DND-41 (cell line): ENCODE measurements at regions not wholly inside any gene's neighbourhood (a gene's known extent, or its start where the extent isn't known, plus 50 kb on each side); places are given as distances from the start of the nearest gene placed in this dataset.
"Not testable (repeated sequence)": the region's sequence is repeated elsewhere in the genome, so short reads cannot be mapped to it uniquely, and the experiment has no call there.

Source experiments
- ATAC-seq: fragments of 200-7000 bp; cut with Tn5 transposase; 3 replicates; pipeline ENCODE4 v1.9.1; 2021; ENCODE audit warnings: low read depth; ENCODE audit not compliant: insufficient read depth
- DNase-seq: peaks from one replicate; pipeline ENCODE4 v3.0.0-alpha.2; 2020
- H2AFZ ChIP-seq: 2 replicates; pipeline ENCODE4 v1.6.0; 2012; ENCODE audit warnings: low read depth, low read length
- H3K27ac ChIP-seq: 2 replicates; pipeline ENCODE4 v1.5.1; 2012; ENCODE audit warnings: low read length, inconsistent platforms
- H3K27me3 ChIP-seq: fragments of 200-600 bp; sonication (generic); 2 replicates; pipeline ENCODE4 v1.6.0; 2012; ENCODE audit warnings: low read length, mild to moderate bottlenecking, inconsistent platforms; ENCODE audit not compliant: insufficient read depth, poor library complexity
- H3K36me3 ChIP-seq: 2 replicates; pipeline ENCODE4 v1.5.1; 2012; ENCODE audit warnings: low read length, inconsistent platforms; ENCODE audit not compliant: insufficient read depth
- H3K4me1 ChIP-seq: 2 replicates; pipeline ENCODE4 v1.5.1; 2012; ENCODE audit warnings: mild to moderate bottlenecking, low read length; ENCODE audit not compliant: insufficient read depth
- H3K4me2 ChIP-seq: 2 replicates; pipeline ENCODE4 v1.6.0; 2012; ENCODE audit warnings: mild to moderate bottlenecking, moderate library complexity, low read length, inconsistent platforms; ENCODE audit not compliant: insufficient read depth
- H3K4me3 ChIP-seq, 2 experiments: fragments of 200-600 bp in 1 of 2; shearing (Covaris generic) in 1 of 2; 2 replicates each; pipeline ENCODE4 v1.5.1; 2012 to 2016; ENCODE audit warnings: inconsistent platforms in 2 of 2, low read length in 2 of 2, mild to moderate bottlenecking in 2 of 2, low read depth in 1 of 2, moderate library complexity in 1 of 2
- H3K79me2 ChIP-seq: 2 replicates; pipeline ENCODE4 v1.6.0; 2012; ENCODE audit warnings: low read length, inconsistent platforms; ENCODE audit not compliant: insufficient read depth
- H3K9ac ChIP-seq: 2 replicates; pipeline ENCODE4 v1.6.0; 2012; ENCODE audit warnings: low read depth, mild to moderate bottlenecking, inconsistent platforms, low read length, moderate library complexity
- H3K9me3 ChIP-seq: 2 replicates; pipeline ENCODE4 v1.5.1; 2012; ENCODE audit warnings: low read length, moderate library complexity, mild to moderate bottlenecking, inconsistent platforms; ENCODE audit not compliant: insufficient read depth, severe bottlenecking
- H4K20me1 ChIP-seq: 2 replicates; pipeline ENCODE4 v1.6.0; 2012; ENCODE audit warnings: low read length; ENCODE audit not compliant: insufficient read depth
- EZH2 ChIP-seq: IDR thresholded peaks from 3 replicates; pipeline ENCODE4 v1.6.1; 2012; ENCODE audit warnings: borderline replicate concordance, low read depth, mild to moderate bottlenecking, moderate library complexity, low read length, inconsistent platforms; ENCODE audit not compliant: severe bottlenecking
- TF ChIP-seq, protein P1 (sequence below): IDR thresholded peaks from 2 replicates; pipeline ENCODE4 v1.5.1; 2012; ENCODE audit warnings: borderline replicate concordance, low read length, moderate library complexity, mild to moderate bottlenecking; ENCODE audit not compliant: poor library complexity, severe bottlenecking; ENCODE audit errors: extremely low read depth

DNA sequence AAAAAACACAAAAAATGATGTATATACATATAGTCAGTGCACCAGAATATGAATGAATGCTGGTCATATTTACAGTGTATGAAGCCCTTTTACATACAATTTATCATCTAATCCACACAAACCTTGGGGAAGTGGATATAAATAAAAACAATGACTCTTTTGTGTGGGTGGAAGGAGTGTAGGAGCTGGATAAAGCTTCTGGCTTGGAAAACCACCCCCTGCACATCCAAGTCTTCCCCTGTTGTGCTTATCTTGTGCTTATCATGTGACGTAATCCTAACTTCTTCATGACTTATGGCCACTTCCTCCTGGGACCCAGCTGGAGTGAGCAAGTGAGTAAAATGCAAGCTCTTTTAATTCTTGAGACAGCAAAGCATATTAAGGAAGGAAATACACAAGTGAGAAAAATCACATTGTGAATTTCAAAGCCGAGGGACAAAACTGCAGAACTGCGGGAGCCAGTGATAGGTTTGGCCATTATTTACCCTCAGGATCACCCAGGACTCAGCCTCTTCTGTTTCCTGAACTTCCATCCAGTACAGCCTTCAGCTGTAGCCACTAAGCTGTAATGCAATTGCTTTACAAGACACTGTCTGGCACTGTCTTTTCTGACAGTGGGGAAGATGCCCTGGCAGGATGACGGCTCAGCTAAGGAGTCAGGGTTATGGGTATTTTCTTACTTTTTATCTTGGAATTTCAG lies 104.0 kb upstream of the PPM1J start:
- DNase-seq, result no peak
- Histone ChIP-seq H3K27ac (no peak overlapping the region), H2AFZ (no peak overlapping the region), H3K36me3 (no peaks in the 10 kb centered on the region), H3K4me2 (no peak overlapping the region), H3K27me3 (no peaks in the 10 kb centered on the region), H3K9ac (no peak overlapping the region), H3K79me2 (no peaks in the 10 kb centered on the region), H3K9me3 (no peaks in the 10 kb centered on the region), H3K4me3 (no peak overlapping the region), H3K4me1 (no peaks in the 10 kb centered on the region), H4K20me1 (no peaks in the 10 kb centered on the region)
- ATAC-seq, result no peak
- no peak for TF ChIP-seq EZH2
- TF ChIP-seq, protein P1, sequence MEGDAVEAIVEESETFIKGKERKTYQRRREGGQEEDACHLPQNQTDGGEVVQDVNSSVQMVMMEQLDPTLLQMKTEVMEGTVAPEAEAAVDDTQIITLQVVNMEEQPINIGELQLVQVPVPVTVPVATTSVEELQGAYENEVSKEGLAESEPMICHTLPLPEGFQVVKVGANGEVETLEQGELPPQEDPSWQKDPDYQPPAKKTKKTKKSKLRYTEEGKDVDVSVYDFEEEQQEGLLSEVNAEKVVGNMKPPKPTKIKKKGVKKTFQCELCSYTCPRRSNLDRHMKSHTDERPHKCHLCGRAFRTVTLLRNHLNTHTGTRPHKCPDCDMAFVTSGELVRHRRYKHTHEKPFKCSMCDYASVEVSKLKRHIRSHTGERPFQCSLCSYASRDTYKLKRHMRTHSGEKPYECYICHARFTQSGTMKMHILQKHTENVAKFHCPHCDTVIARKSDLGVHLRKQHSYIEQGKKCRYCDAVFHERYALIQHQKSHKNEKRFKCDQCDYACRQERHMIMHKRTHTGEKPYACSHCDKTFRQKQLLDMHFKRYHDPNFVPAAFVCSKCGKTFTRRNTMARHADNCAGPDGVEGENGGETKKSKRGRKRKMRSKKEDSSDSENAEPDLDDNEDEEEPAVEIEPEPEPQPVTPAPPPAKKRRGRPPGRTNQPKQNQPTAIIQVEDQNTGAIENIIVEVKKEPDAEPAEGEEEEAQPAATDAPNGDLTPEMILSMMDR, result no peak

- H4K20me1 ChIP-seq, result no peaks in the 10 kb centered on the region
- H2AFZ ChIP-seq, result no peak overlapping the region
- H3K9ac ChIP-seq, result no peak overlapping the region
- H3K27me3 ChIP-seq, result no peaks in the 10 kb centered on the region
- H3K4me1 ChIP-seq, result no peaks in the 10 kb centered on the region
- no peaks in the 10 kb centered on the region for H3K36me3 ChIP-seq
- TF ChIP-seq, protein P1, result no peak
- no peak for TF ChIP-seq EZH2
- H3K4me3 ChIP-seq, result no peak overlapping the region
- ATAC-seq, result no peak
- H3K79me2 ChIP-seq, result no peaks in the 10 kb centered on the region
- H3K27ac ChIP-seq, result no peak overlapping the region
- no peaks in the 10 kb centered on the region for H3K9me3 ChIP-seq
- DNase-seq, result no peak
- no peak overlapping the region for H3K4me2 ChIP-seq
Observed at GRCh38 chr1:112817555-112818373, 102.6 kb upstream of the PPM1J start.

GRCh38 chr1:112815376-112815775 lies 100.2 kb upstream of the PPM1J start:
- H3K9ac ChIP-seq, result no peak overlapping the region
- H3K4me1 ChIP-seq, result no peaks in the 10 kb centered on the region
- DNase-seq, result no peak
- no peak overlapping the region for H3K27ac ChIP-seq
- no peak overlapping the region for H3K4me2 ChIP-seq
- H3K9me3 ChIP-seq, result no peaks in the 10 kb centered on the region
- no peaks in the 10 kb centered on the region for H3K27me3 ChIP-seq
- TF ChIP-seq, protein P1, result no peak
- TF ChIP-seq EZH2, result no peak
- no peaks in the 10 kb centered on the region for H3K79me2 ChIP-seq
- no peak for ATAC-seq
- H2AFZ ChIP-seq, result no peak overlapping the region
- H3K4me3 ChIP-seq, result no peak overlapping the region
- H3K36me3 ChIP-seq, result no peaks in the 10 kb centered on the region
- H4K20me1 ChIP-seq, result no peaks in the 10 kb centered on the region

DNA sequence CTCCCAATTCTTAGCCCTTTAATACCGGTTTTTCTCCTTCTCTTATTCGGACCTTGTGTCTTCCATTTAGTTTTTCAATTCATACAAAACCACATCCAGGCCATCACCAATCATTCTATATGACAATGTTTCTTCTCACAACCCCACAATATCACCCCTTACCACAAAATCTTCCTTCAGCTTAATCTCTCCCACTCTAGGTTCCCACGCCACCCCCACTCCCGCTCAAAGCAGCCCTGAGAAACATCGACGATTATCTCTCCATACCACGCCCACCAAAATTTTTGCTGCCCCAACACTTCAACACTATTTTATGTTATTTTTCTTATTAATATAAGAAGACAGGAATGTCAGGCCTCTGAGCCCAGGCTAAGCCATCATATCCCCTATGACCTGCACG lies 99.5 kb upstream of the PPM1J start:
- H2AFZ ChIP-seq, DNase-seq: not testable (repeated sequence)

More for the DNA sequence above, 99.5 kb upstream of the PPM1J start:
- not testable (repeated sequence) for H3K9me3 ChIP-seq, H3K4me3 ChIP-seq, H4K20me1 ChIP-seq, H3K79me2 ChIP-seq, H3K27me3 ChIP-seq, H3K36me3 ChIP-seq, H3K9ac ChIP-seq, H3K4me1 ChIP-seq, H3K27ac ChIP-seq, ATAC-seq, H3K4me2 ChIP-seq
